ENCODE measurements at regions not wholly inside any gene's neighbourhood (a gene's known extent, or its start where the extent isn't known, plus 50 kb on each side); places are given as distances from the start of the nearest gene placed in this dataset.

- DNase-seq (ENCODE audit: extremely low read depth, low read depth) = no peak
Measured at GRCh38 chr20:24866742-24867141, 82.3 kb upstream of the CST7 start.

GRCh38 chr20:24867556-24867955, 81.5 kb upstream of the CST7 start:
- TF ChIP-seq CTCF (IDR thresholded peaks at IDR 0.05; ENCODE audit: low read depth, low read length) = no peak
- DNase-seq (ENCODE audit: extremely low read depth, low read depth) = no peak

More at GRCh38 chr20:24866742-24867141, 82.3 kb upstream of the CST7 start:
- TF ChIP-seq CTCF (IDR thresholded peaks at IDR 0.05; ENCODE audit: low read depth, low read length) = no peak

GRCh38 chr20:24868396-24868927, 80.6 kb upstream of the CST7 start:
- no peak for DNase-seq (ENCODE audit: extremely low read depth, low read depth)

GRCh38 chr20:24868959-24869358, 80.1 kb upstream of the CST7 start:
- no peak for DNase-seq (ENCODE audit: extremely low read depth, low read depth)
- no peak for TF ChIP-seq CTCF (IDR thresholded peaks at IDR 0.05; ENCODE audit: low read depth, low read length)

More at GRCh38 chr20:24868396-24868927, 80.6 kb upstream of the CST7 start:
- no peak for TF ChIP-seq CTCF (IDR thresholded peaks at IDR 0.05; ENCODE audit: low read depth, low read length)

GRCh38 chr20:24870057-24870456, 79.0 kb upstream of the CST7 start:
- no peak for DNase-seq (ENCODE audit: extremely low read depth, low read depth)
- TF ChIP-seq CTCF (IDR thresholded peaks at IDR 0.05; ENCODE audit: low read depth, low read length) = no peak

GRCh38 chr20:24870881-24871280, 78.2 kb upstream of the CST7 start:
- TF ChIP-seq CTCF (IDR thresholded peaks at IDR 0.05; ENCODE audit: low read depth, low read length) = no peak
- no peak for DNase-seq (ENCODE audit: extremely low read depth, low read depth)

GRCh38 chr20:24871480-24872213, 77.4 kb upstream of the CST7 start:
- TF ChIP-seq CTCF (IDR thresholded peaks at IDR 0.05; ENCODE audit: low read depth, low read length) = no peak

More at GRCh38 chr20:24871480-24872213, 77.4 kb upstream of the CST7 start:
- DNase-seq (ENCODE audit: extremely low read depth, low read depth) = no peak

Data from AG09319 (cell line).